ENCODE measurements at regions not wholly inside any gene's neighbourhood (a gene's known extent, or its start where the extent isn't known, plus 50 kb on each side); places are given as distances from the start of the nearest gene placed in this dataset.

GRCh38 chr4:108261026-108261425, 92.3 kb upstream of the LEF1 start:
- DNase-seq: no peak

GRCh38 chr4:108256538-108256937, 87.8 kb upstream of the LEF1 start:
- no peak for DNase-seq

GRCh38 chr4:108255203-108255747, 86.5 kb upstream of the LEF1 start:
- no peak for DNase-seq

GRCh38 chr4:108249397-108249796, 80.7 kb upstream of the LEF1 start:
- no peak for DNase-seq

- no peak for DNase-seq
Observed at GRCh38 chr4:108247387-108248049, 78.8 kb upstream of the LEF1 start.

DNA sequence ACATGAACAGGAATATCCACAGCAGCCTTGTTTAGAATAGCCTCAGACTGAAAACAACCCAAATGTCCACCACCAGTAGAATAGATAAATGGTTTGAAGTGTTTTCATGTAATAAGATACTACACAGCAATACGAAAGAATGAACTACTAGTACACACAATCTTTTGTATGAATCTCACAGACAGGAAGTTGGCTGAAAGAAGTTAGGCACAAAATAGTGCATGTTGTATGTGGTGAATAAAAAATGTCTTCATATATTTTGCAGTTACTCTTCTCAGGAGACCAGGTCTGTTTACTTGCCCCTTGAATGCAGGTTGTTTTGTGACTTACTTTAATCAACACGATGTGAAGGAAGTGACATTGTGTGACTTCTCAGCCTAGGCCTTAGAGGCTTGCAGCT, 75.9 kb upstream of the LEF1 start:
- DNase-seq: no peak

DNA sequence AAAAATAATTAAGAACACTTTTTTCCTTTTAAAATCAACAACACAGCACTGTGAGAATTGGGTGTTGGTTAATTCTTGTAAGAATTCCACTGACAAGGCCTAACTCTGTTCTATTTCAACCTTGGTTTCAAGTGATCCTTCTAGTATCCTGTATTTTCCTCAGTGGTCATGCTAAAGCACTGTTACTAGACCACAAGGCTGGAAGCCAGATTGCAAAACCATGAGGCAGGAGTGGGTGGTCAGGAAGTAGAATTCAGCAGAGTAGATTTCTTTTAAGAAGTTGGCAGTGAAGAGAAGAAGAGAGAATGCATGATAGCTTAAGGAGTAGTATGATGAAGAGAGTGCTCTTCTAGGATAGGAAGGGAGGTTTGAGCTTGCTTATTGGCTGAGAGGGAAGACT, 71.6 kb upstream of the LEF1 start:
- no peak for DNase-seq

- no peak for DNase-seq
Observed at GRCh38 chr4:108237693-108238092, 69.0 kb upstream of the LEF1 start.

- DNase-seq: no peak
Observed at GRCh38 chr4:108236264-108236663, 67.5 kb upstream of the LEF1 start.

DNA sequence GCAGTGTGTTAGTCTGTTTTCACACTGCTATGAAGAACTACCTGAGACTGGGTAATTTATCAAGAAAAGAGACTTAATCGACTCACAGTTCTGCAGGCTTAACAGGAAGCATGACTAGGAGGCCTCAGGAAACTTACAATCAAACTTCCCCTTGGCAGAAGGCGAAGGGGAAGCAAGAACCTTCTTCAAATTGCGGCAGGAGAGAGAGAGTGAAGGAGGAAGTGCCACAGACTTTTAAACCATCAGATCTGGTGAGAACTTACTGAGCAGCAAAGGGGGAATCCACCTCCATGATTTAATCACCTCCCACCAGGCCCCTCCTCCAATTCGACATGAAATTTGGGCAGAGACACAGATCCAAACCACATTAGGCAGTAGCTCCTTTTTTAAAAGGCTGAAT, 59.2 kb upstream of the LEF1 start:
- DNase-seq: no peak

DNA sequence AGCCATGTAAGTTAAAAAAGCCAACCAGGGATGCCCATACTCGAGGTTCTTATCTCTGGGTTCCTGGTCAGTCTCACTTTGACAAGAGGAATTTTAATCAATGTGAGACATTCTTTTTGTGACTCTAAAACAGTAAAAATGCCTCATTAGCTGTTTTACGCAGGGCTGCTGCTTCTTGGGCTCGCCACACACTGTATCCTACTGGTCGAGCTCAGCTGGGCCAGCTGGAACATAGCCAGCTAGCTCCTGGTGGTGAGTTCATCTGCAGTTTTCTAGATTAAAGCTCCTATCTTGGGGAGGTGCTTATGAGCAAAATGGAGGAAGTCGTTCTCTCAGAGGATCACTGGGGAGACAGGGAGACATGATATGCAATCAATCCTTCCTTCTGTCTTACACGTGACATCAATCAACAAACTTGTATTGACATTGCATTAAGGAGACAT, 55.9 kb upstream of the LEF1 start:
- no peak for DNase-seq

DNA sequence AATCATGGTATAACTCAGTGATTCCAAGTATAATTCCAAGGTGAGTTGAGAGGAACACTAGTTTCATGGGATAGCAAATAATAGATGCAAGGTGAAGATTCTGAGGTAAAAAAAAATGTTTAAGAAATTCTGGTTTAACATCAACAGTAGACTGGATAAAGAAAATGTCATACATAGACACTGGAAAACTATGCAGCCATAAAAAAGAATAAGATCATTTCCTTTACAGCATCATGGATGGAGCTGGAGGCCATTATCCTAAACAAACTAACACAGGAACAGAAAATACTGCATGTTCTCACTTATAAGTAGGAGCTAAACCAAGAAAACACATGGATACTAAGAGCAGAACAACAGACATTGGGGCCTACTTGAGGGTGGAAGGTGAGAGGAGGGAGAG, 54.6 kb upstream of the LEF1 start:
- DNase-seq: no peak

GRCh38 chr4:108219998-108220397, 51.3 kb upstream of the LEF1 start:
- DNase-seq: no peak

Measured in CD4-positive, alpha-beta T cell treated with Interleukin-21 for 1 hour (primary cell).